Retinal pigment epithelial cell (primary cell): ENCODE measurements at regions not wholly inside any gene's neighbourhood (a gene's known extent, or its start where the extent isn't known, plus 50 kb on each side); places are given as distances from the start of the nearest gene placed in this dataset.

ENCODE experiments used
- DNase-seq: peaks from one replicate; pipeline ENCODE4 v3.0.0-alpha.2; 2010; ENCODE audit warnings: low read depth
- H3K4me3 ChIP-seq: 2 replicates; pipeline ENCODE4 v1.5.1; 2011; ENCODE audit warnings: mild to moderate bottlenecking, low read length, control low read depth, moderate library complexity
- CTCF ChIP-seq: conservative IDR thresholded peaks from 2 replicates; pipeline ENCODE4 v1.5.1; 2011; ENCODE audit warnings: low read depth, low read length, control low read depth, inconsistent platforms

- H3K4me3 ChIP-seq, result no peak overlapping the region
- TF ChIP-seq CTCF, result no peak
- DNase-seq, result no peak
These were observed 161.5 kb upstream of the KCNJ3 start for GRCh38 chr2:154537024-154537423.

- no peak for TF ChIP-seq CTCF
- H3K4me3 ChIP-seq, result no peak overlapping the region
- DNase-seq, result no peak
These were observed 160.5 kb upstream of the KCNJ3 start for GRCh38 chr2:154537843-154538450.

GRCh38 chr2:154546341-154546740 lies 152.2 kb upstream of the KCNJ3 start:
- DNase-seq, result no peak
- no peak overlapping the region for H3K4me3 ChIP-seq
- no peak for TF ChIP-seq CTCF

- TF ChIP-seq CTCF, result no peak
- no peak overlapping the region for H3K4me3 ChIP-seq
- DNase-seq, result no peak
These were observed 148.6 kb upstream of the KCNJ3 start for GRCh38 chr2:154549869-154550268.

- no peak for DNase-seq
- H3K4me3 ChIP-seq, result no peak overlapping the region
- no peak for TF ChIP-seq CTCF
These were observed 146.8 kb upstream of the KCNJ3 start for GRCh38 chr2:154551649-154552048.

GRCh38 chr2:154554046-154554445 lies 144.4 kb upstream of the KCNJ3 start:
- no peak for DNase-seq
- no peak for TF ChIP-seq CTCF
- H3K4me3 ChIP-seq, result no peak overlapping the region

GRCh38 chr2:154555710-154556109 lies 142.8 kb upstream of the KCNJ3 start:
- TF ChIP-seq CTCF, result no peak
- H3K4me3 ChIP-seq, result no peak overlapping the region
- DNase-seq, result no peak
